ENCODE measurements at regions not wholly inside any gene's neighbourhood (a gene's known extent, or its start where the extent isn't known, plus 50 kb on each side); places are given as distances from the start of the nearest gene placed in this dataset.

DNA sequence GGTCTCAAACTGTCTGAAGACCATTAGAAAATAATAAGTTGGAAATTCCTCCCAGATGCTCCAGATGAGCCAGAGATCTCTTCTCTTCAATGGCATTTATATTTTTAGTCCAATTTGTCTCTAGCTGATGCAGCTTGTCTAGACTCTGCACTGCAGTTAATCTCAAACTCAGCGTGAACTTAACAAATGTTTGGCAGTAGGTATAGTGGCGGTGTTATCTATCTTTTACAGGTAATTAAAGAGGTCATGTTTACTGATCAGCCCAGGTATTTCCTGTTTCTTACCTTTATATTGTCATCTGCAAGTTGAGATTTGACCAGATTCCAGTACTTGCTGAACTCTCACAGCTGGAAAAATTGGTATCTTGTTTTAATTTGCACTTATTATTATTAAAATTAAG, 1024.5 kb upstream of the ADGRL2 start:
- Histone ChIP-seq H3K4me1 (no peaks in the 10 kb centered on the region), H3K27me3 (no peaks in the 10 kb centered on the region), H3K27ac (no peak overlapping the region), H3K4me3 (no peak overlapping the region), H3K9me3 (no peaks in the 10 kb centered on the region), H3K36me3 (no peaks in the 10 kb centered on the region)
- no peak for TF ChIP-seq POLR2A (IDR thresholded peaks at IDR 0.05)
- TF ChIP-seq, protein P1, sequence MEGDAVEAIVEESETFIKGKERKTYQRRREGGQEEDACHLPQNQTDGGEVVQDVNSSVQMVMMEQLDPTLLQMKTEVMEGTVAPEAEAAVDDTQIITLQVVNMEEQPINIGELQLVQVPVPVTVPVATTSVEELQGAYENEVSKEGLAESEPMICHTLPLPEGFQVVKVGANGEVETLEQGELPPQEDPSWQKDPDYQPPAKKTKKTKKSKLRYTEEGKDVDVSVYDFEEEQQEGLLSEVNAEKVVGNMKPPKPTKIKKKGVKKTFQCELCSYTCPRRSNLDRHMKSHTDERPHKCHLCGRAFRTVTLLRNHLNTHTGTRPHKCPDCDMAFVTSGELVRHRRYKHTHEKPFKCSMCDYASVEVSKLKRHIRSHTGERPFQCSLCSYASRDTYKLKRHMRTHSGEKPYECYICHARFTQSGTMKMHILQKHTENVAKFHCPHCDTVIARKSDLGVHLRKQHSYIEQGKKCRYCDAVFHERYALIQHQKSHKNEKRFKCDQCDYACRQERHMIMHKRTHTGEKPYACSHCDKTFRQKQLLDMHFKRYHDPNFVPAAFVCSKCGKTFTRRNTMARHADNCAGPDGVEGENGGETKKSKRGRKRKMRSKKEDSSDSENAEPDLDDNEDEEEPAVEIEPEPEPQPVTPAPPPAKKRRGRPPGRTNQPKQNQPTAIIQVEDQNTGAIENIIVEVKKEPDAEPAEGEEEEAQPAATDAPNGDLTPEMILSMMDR (IDR thresholded peaks at IDR 0.05 in 4 of 5, conservative IDR thresholded peaks at IDR 0.05 in 1 of 5) = no peak
- intact Hi-C loops (cut with DNase I; ENCODE audit: low total_unique reads) = no loop called here
- DNase-seq (no peak), ATAC-seq (no peak)
- in situ Hi-C loops (cut with MboI; ENCODE audit: low sequenced_read_pairs in 4 of 4) = no loop called here

DNA sequence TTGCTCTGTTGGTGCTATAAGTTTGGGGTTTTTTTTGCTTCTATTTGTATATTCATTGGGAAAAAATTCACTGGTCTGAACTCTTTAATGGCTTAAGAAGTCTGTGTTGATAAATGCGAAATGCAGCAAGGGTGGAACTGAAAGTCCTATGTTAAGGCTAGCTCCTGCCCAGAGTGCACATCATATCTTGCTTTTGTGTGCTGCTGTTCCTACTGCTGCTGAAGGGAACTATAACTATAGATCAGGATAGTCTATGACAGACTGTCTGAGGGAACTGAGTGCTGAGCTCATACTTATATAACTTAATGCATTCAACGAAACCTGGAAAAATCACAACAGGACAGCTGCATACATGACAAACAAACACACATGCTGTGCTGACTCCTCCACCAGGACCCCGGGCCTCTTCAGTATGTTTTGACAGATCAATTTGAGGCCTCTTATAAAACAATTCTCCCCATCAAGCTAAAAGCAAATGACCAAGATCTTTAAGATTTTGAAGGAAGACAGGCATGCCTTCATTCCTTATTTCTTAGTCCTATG, 1031.5 kb upstream of the ADGRL2 start:
- Histone ChIP-seq H3K9me3 (no peaks in the 10 kb centered on the region), H3K4me3 (no peak overlapping the region), H3K36me3 (no peaks in the 10 kb centered on the region), H3K27me3 (no peaks in the 10 kb centered on the region), H3K4me1 (no peaks in the 10 kb centered on the region), H3K27ac (no peak overlapping the region)
- intact Hi-C loops (cut with DNase I; ENCODE audit: low total_unique reads) (no loop called here), in situ Hi-C loops (cut with MboI; ENCODE audit: low sequenced_read_pairs in 4 of 4) (no loop called here)
- TF ChIP-seq POLR2A (IDR thresholded peaks at IDR 0.05) = no peak
- TF ChIP-seq, protein P1 (IDR thresholded peaks at IDR 0.05 in 4 of 5, conservative IDR thresholded peaks at IDR 0.05 in 1 of 5) = no peak
- ATAC-seq = no peak
- DNase-seq = no peak

DNA sequence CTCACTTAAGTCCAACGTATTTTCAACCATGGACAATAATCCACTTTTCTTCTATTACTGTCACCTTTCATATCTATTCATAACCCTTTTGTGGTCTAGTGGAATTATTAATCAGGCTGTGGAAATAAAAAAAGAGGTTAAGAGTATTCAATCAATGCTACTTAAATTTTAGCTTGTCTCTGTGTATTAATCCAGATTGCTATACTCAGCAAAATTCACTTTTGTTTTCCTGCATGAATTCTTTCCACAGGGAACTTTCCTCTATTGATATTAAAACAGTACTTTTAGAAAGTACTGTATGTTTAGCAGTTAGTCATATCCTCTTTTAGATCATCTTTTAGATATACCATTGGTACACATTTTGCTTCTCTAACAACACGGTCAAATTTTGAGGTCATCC, 1033.0 kb upstream of the ADGRL2 start:
- DNase-seq = no peak
- Histone ChIP-seq H3K27ac (no peak overlapping the region), H3K36me3 (no peaks in the 10 kb centered on the region), H3K4me3 (no peak overlapping the region), H3K9me3 (no peaks in the 10 kb centered on the region), H3K4me1 (no peaks in the 10 kb centered on the region), H3K27me3 (no peaks in the 10 kb centered on the region)
- no peak for ATAC-seq
- intact Hi-C loops (cut with DNase I; ENCODE audit: low total_unique reads) = no loop called here
- no peak for TF ChIP-seq POLR2A (IDR thresholded peaks at IDR 0.05)
- TF ChIP-seq, protein P1 (IDR thresholded peaks at IDR 0.05 in 4 of 5, conservative IDR thresholded peaks at IDR 0.05 in 1 of 5) = no peak
- in situ Hi-C loops (cut with MboI; ENCODE audit: low sequenced_read_pairs in 4 of 4) = no loop called here

DNA sequence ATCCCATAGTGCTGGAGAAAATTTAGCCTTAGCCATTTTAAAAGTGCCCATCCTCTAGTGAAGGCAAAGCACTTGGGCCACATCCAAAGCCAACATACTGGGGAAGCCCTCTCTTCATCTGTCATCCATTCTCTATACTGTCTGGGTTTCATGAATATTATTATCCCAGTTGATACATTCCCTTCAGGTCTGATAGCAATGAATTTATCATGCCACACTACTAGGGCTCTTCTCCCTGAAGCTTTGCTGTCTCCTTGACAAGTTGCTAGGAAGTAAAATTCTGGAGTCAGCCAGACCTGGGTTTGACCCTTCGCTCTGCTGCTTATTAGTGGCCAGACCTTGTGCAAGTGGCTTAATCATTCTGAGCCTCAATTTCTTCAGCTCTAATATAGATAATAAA, 1041.4 kb upstream of the ADGRL2 start:
- ATAC-seq (no peak), DNase-seq (no peak)
- no peak for TF ChIP-seq POLR2A (IDR thresholded peaks at IDR 0.05)
- TF ChIP-seq, protein P1 (IDR thresholded peaks at IDR 0.05 in 4 of 5, conservative IDR thresholded peaks at IDR 0.05 in 1 of 5) = no peak
- no peak overlapping the region for H3K4me3 ChIP-seq
- no peaks in the 10 kb centered on the region for H3K4me1 ChIP-seq
- in situ Hi-C loops (cut with MboI; ENCODE audit: low sequenced_read_pairs in 4 of 4) = no loop called here
- no peaks in the 10 kb centered on the region for H3K36me3 ChIP-seq
- intact Hi-C loops (cut with DNase I; ENCODE audit: low total_unique reads) = no loop called here
- H3K9me3 ChIP-seq = no peaks in the 10 kb centered on the region
- H3K27ac ChIP-seq = no peak overlapping the region
- H3K27me3 ChIP-seq = no peaks in the 10 kb centered on the region

DNA sequence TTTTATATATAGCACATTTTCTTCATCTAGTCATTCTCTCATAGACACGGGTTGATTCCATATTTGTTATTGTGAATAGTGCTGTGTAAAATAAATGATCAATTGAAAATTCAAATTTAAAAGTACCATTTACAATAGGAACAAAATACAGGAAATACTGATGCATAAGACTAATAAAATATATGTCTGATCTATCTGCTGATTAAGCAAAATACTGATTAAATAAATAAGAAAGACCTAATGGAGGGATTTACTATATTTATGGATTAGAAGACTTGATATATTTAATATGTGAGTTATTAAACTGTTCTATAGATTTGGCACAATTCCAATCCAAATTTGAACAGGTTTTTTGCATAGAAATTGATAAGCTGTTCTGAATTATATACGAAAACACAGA, 1044.8 kb upstream of the ADGRL2 start:
- H3K27ac ChIP-seq = no peak overlapping the region
- H3K36me3 ChIP-seq = no peaks in the 10 kb centered on the region
- no peaks in the 10 kb centered on the region for H3K27me3 ChIP-seq
- intact Hi-C loops (cut with DNase I; ENCODE audit: low total_unique reads) = no loop called here
- H3K4me3 ChIP-seq = no peak overlapping the region
- ATAC-seq (no peak), DNase-seq (no peak)
- no peak for TF ChIP-seq POLR2A (IDR thresholded peaks at IDR 0.05)
- TF ChIP-seq, protein P1 (IDR thresholded peaks at IDR 0.05 in 4 of 5, conservative IDR thresholded peaks at IDR 0.05 in 1 of 5) = no peak
- in situ Hi-C loops (cut with MboI; ENCODE audit: low sequenced_read_pairs in 4 of 4) = no loop called here
- no peaks in the 10 kb centered on the region for H3K4me1 ChIP-seq
- no peaks in the 10 kb centered on the region for H3K9me3 ChIP-seq
